ENCODE measurements at regions not wholly inside any gene's neighbourhood (a gene's known extent, or its start where the extent isn't known, plus 50 kb on each side); places are given as distances from the start of the nearest gene placed in this dataset.

GRCh38 chr13:22793598-22794134 is 387.1 kb upstream of the SGCG start:
- CTCF ChIA-PET: no interaction called here
- H3K9me2 ChIP-seq: no peaks in the 10 kb centered on the region
- no peak overlapping the region for H3K9ac ChIP-seq
- 41% methylated on average over 10 of the region's 10 CpGs for WGBS (ENCODE audit: low lambda C conversion rate)
- DNase-seq: no peak
- H3K79me2 ChIP-seq (ENCODE audit: insufficient read depth): no peaks in the 10 kb centered on the region
- H3K27ac ChIP-seq (ENCODE audit: low read depth in 2 of 2, low read length in 1 of 2): no peak overlapping the region
- POLR2A ChIA-PET: no interaction called here
- TF ChIP-seq, protein P1, sequence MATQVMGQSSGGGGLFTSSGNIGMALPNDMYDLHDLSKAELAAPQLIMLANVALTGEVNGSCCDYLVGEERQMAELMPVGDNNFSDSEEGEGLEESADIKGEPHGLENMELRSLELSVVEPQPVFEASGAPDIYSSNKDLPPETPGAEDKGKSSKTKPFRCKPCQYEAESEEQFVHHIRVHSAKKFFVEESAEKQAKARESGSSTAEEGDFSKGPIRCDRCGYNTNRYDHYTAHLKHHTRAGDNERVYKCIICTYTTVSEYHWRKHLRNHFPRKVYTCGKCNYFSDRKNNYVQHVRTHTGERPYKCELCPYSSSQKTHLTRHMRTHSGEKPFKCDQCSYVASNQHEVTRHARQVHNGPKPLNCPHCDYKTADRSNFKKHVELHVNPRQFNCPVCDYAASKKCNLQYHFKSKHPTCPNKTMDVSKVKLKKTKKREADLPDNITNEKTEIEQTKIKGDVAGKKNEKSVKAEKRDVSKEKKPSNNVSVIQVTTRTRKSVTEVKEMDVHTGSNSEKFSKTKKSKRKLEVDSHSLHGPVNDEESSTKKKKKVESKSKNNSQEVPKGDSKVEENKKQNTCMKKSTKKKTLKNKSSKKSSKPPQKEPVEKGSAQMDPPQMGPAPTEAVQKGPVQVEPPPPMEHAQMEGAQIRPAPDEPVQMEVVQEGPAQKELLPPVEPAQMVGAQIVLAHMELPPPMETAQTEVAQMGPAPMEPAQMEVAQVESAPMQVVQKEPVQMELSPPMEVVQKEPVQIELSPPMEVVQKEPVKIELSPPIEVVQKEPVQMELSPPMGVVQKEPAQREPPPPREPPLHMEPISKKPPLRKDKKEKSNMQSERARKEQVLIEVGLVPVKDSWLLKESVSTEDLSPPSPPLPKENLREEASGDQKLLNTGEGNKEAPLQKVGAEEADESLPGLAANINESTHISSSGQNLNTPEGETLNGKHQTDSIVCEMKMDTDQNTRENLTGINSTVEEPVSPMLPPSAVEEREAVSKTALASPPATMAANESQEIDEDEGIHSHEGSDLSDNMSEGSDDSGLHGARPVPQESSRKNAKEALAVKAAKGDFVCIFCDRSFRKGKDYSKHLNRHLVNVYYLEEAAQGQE (IDR thresholded peaks at IDR 0.05; ENCODE audit: low read depth, low read length): no peak
- no peak for TF ChIP-seq TEAD4 (IDR thresholded peaks at IDR 0.05; ENCODE audit: borderline replicate concordance, insufficient read depth)
- TF ChIP-seq JUND (IDR thresholded peaks at IDR 0.05): no peak
- no peak for TF ChIP-seq RXRA (IDR thresholded peaks at IDR 0.05; ENCODE audit: borderline replicate concordance, low read depth)
- no peak for TF ChIP-seq FOSL2 (IDR thresholded peaks at IDR 0.05; ENCODE audit: borderline replicate concordance, low read depth)
- no peak for TF ChIP-seq GABPA (IDR thresholded peaks at IDR 0.05; ENCODE audit: low read depth)
- no peak for TF ChIP-seq MEF2A (IDR thresholded peaks at IDR 0.05; ENCODE audit: borderline replicate concordance, low read depth)
- no peak for TF ChIP-seq SIN3A (IDR thresholded peaks at IDR 0.05; ENCODE audit: borderline replicate concordance, low read depth, low read length)
- no peak for TF ChIP-seq TCF12 (IDR thresholded peaks at IDR 0.05)
- no peak for TF ChIP-seq NRF1 (IDR thresholded peaks at IDR 0.05; ENCODE audit: low read depth, low read length)
- no peak for TF ChIP-seq FOXM1 (IDR thresholded peaks at IDR 0.05; ENCODE audit: low read depth)
- TF ChIP-seq YY1 (IDR thresholded peaks at IDR 0.05; ENCODE audit: low read depth): no peak
- TF ChIP-seq EZH2phosphoT487 (IDR thresholded peaks at IDR 0.05; ENCODE audit: borderline replicate concordance, low read depth): no peak
- TF ChIP-seq POLR2AphosphoS5 (IDR thresholded peaks at IDR 0.05; ENCODE audit: low read depth, low read length): no peak
- TF ChIP-seq CHD2 (IDR thresholded peaks at IDR 0.05; ENCODE audit: low read length, partially characterized antibody): no peak
- TF ChIP-seq ZBTB33 (IDR thresholded peaks at IDR 0.05; ENCODE audit: borderline replicate concordance, low read depth): no peak
- no peak for TF ChIP-seq TAF1 (IDR thresholded peaks at IDR 0.05; ENCODE audit: borderline replicate concordance, low read depth, low read length)
- TF ChIP-seq USF2 (IDR thresholded peaks at IDR 0.05; ENCODE audit: borderline replicate concordance, low read depth, low read length): no peak
- H3K4me3 ChIP-seq (ENCODE audit: low read depth in 2 of 2, low read length in 1 of 2): no peak overlapping the region
- H2AFZ ChIP-seq (ENCODE audit: low read depth): no peak overlapping the region
- H3K36me3 ChIP-seq (replicated peaks in 1 of 2; ENCODE audit: control insufficient read depth in 1 of 2, insufficient read depth in 2 of 2, low read length in 1 of 2): no peaks in the 10 kb centered on the region
- H3K9me3 ChIP-seq: no peaks in the 10 kb centered on the region
- H3K4me1 ChIP-seq (ENCODE audit: control insufficient read depth in 1 of 2, insufficient read depth in 2 of 2, low read depth in 1 of 2, low read length in 1 of 2): no peaks in the 10 kb centered on the region
- no peaks in the 10 kb centered on the region for H4K20me1 ChIP-seq (ENCODE audit: insufficient read depth)
- no peak overlapping the region for H3K4me2 ChIP-seq
- H3K27me3 ChIP-seq (ENCODE audit: insufficient read depth): peaks cover 6% of the 10 kb centered on the region; the same call in 1 of the 2 replicates
- H3F3A ChIP-seq (replicated peaks; ENCODE audit: insufficient read depth): no peaks in the 10 kb centered on the region

Data from SK-N-SH (cell line).